Loucy (cell line): ENCODE measurements at regions not wholly inside any gene's neighbourhood (a gene's known extent, or its start where the extent isn't known, plus 50 kb on each side); places are given as distances from the start of the nearest gene placed in this dataset.

Experiments used
- H2AFZ ChIP-seq: fragments of 200-600 bp; sonication (generic); 2 replicates; pipeline ENCODE4 v1.6.0; 2016; ENCODE audit warnings: antibody characterized with exemption, mild to moderate bottlenecking, low read length, moderate library complexity
- H3F3A ChIP-seq: fragments of 200-600 bp; 2 replicates; pipeline ENCODE4 v1.6.0; 2016; ENCODE audit warnings: antibody characterized with exemption, low read depth, mild to moderate bottlenecking
- H3K27me3 ChIP-seq: fragments of 200-600 bp; sonication (generic); 2 replicates; pipeline ENCODE4 v1.6.1; 2014; ENCODE audit warnings: low read length, mild to moderate bottlenecking; ENCODE audit not compliant: insufficient read depth, poor library complexity, severe bottlenecking
- H3K36me3 ChIP-seq: fragments of 200-600 bp; sonication (generic); 2 replicates; pipeline ENCODE4 v1.6.1; 2016; ENCODE audit warnings: low read length; ENCODE audit not compliant: insufficient read depth
- H3K4me1 ChIP-seq: fragments of 200-600 bp; sonication (generic); 2 replicates; pipeline ENCODE4 v1.5.1; 2014; ENCODE audit warnings: low read length, mild to moderate bottlenecking; ENCODE audit not compliant: insufficient read depth, poor library complexity, severe bottlenecking
- H3K4me2 ChIP-seq: fragments of 200-600 bp; sonication (generic); 2 replicates; pipeline ENCODE4 v1.6.0; 2014; ENCODE audit warnings: antibody characterized with exemption, low read length, low read depth, mild to moderate bottlenecking; ENCODE audit not compliant: poor library complexity, severe bottlenecking
- H3K4me3 ChIP-seq: fragments of 200-600 bp; sonication (generic); 2 replicates; pipeline ENCODE4 v1.5.1; 2014; ENCODE audit warnings: low read length, mild to moderate bottlenecking, mixed read lengths; ENCODE audit not compliant: poor library complexity, severe bottlenecking
- H3K79me2 ChIP-seq: fragments of 200-600 bp; sonication (generic); 2 replicates; pipeline ENCODE4 v1.6.1; 2014; ENCODE audit warnings: low read length; ENCODE audit not compliant: insufficient read depth
- H3K9ac ChIP-seq: fragments of 200-600 bp; sonication (generic); 2 replicates; pipeline ENCODE4 v1.6.0; 2014; ENCODE audit warnings: mild to moderate bottlenecking, low read depth, low read length, moderate library complexity; ENCODE audit not compliant: poor library complexity, severe bottlenecking
- H3K9me2 ChIP-seq: fragments of 200-600 bp; sonication (generic); replicated peaks from 2 replicates; pipeline ENCODE4 v1.6.1; 2016; ENCODE audit warnings: low read depth, low read length, mixed read lengths
- H3K9me3 ChIP-seq: fragments of 200-600 bp; sonication (generic); 2 replicates; pipeline ENCODE4 v1.6.1; 2014; ENCODE audit warnings: mild to moderate bottlenecking, antibody characterized with exemption, low read length, low read depth; ENCODE audit not compliant: insufficient read depth
- H4K20me1 ChIP-seq: fragments of 200-600 bp; sonication (generic); 2 replicates; pipeline ENCODE4 v1.6.0; 2014; ENCODE audit warnings: antibody characterized with exemption, low read length, mild to moderate bottlenecking; ENCODE audit not compliant: insufficient read depth, poor library complexity, severe bottlenecking
- EZH2phosphoT487 ChIP-seq: fragments of 200-600 bp; IDR thresholded peaks from 2 replicates; pipeline ENCODE4 v1.6.1; 2018; ENCODE audit warnings: antibody characterized with exemption, mild to moderate bottlenecking, moderate library complexity, borderline replicate concordance
- TF ChIP-seq, protein P1 (sequence below): fragments of 200-600 bp; sonication (generic); conservative IDR thresholded peaks from 2 replicates; pipeline ENCODE4 v1.5.1; 2014; ENCODE audit warnings: mild to moderate bottlenecking, antibody characterized with exemption, low read length

DNA sequence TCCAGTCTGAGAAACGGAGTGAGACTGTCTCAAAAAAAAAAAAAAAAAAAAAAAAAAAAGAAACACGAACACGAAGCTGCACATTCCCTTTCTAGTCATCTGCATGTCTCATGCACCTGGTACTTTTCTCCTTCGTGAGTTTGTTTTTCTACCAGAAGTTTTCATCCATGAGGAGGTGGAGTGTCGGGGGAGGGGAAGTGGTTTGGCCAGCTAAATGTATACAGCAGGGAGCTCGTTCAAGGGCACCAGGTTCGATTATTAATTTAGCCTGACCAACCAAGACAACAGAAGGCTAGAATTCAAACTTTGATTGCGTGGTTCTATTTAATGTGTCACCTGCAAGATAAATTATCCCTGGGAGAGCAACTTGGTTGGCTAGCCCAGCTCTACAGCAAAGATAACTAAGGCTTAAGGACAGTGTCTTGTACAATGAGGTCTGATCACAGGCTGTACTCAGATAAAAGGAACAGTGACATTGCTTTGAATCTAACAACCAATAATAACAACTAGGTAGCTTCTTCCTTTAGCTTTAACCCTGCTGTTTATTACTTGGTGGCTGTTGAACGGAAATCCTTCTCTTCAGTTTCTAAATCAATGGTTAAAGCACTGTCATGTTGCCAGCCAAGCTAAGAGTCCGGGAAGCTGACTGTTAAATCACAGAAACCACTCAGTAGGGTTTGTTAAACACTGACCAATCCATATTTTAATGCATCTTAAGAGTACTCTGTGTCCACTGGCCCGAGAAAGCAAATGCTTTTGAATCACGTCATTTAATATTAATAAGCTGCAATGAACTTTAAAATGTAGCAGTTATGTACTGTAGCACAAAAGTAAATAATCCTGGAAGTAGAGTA is 98.4 kb upstream of the STARD13 start:
- TF ChIP-seq EZH2phosphoT487: no peak
- TF ChIP-seq, protein P1, sequence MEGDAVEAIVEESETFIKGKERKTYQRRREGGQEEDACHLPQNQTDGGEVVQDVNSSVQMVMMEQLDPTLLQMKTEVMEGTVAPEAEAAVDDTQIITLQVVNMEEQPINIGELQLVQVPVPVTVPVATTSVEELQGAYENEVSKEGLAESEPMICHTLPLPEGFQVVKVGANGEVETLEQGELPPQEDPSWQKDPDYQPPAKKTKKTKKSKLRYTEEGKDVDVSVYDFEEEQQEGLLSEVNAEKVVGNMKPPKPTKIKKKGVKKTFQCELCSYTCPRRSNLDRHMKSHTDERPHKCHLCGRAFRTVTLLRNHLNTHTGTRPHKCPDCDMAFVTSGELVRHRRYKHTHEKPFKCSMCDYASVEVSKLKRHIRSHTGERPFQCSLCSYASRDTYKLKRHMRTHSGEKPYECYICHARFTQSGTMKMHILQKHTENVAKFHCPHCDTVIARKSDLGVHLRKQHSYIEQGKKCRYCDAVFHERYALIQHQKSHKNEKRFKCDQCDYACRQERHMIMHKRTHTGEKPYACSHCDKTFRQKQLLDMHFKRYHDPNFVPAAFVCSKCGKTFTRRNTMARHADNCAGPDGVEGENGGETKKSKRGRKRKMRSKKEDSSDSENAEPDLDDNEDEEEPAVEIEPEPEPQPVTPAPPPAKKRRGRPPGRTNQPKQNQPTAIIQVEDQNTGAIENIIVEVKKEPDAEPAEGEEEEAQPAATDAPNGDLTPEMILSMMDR: no peak
- no peaks in the 10 kb centered on the region for H3K36me3 ChIP-seq
- H2AFZ ChIP-seq: no peak overlapping the region
- no peak overlapping the region for H3K4me3 ChIP-seq
- no peak overlapping the region for H3K4me2 ChIP-seq
- H3F3A ChIP-seq: no peaks in the 10 kb centered on the region
- no peak overlapping the region for H3K9ac ChIP-seq
- H4K20me1 ChIP-seq: no peaks in the 10 kb centered on the region
- no peaks in the 10 kb centered on the region for H3K9me2 ChIP-seq
- H3K27me3 ChIP-seq: no peaks in the 10 kb centered on the region
- H3K4me1 ChIP-seq: no peaks in the 10 kb centered on the region
- no peaks in the 10 kb centered on the region for H3K79me2 ChIP-seq
- no peaks in the 10 kb centered on the region for H3K9me3 ChIP-seq

DNA sequence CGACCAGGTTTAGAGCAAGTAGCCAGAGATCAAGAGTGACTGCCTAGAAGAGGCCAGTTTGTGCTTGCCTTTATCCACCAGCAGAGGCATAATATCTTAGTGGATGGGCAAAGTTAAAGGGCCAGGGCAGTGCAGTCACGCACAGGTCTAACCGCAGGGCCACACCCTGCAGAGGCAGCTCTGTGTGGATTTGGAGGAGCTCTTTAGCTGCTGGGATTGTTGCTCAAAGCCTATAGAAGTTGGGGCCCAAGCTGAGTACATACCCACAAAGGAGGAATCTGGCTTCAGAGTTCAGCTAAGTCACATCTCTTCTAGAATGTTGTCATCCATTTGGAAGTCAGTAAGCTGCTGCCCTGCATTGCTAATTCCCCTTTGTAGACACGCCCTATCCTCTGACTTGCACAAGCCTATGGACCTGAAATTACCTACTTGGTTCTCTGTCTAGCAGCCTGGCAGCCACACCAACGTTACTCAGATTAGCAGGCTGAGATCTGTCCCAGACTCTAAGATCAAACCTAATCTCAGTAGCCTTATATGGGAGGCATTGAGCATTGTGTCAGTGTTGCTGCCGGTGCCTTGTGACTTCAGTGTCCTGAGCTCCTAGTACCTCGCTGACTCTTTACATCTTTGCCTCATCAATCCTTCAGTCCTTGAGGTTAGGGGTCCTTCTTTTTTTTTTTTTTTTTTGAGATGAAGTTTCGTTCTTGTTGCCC is 102.9 kb upstream of the STARD13 start:
- Histone ChIP-seq H3K9me2 (no peaks in the 10 kb centered on the region), H3K4me2 (no peak overlapping the region), H3K79me2 (no peaks in the 10 kb centered on the region), H3K9ac (no peak overlapping the region), H3K9me3 (no peaks in the 10 kb centered on the region), H3K4me1 (no peaks in the 10 kb centered on the region), H3F3A (no peaks in the 10 kb centered on the region), H3K36me3 (no peaks in the 10 kb centered on the region), H4K20me1 (no peaks in the 10 kb centered on the region), H2AFZ (no peak overlapping the region), H3K27me3 (no peaks in the 10 kb centered on the region), H3K4me3 (no peak overlapping the region)
- no peak for TF ChIP-seq EZH2phosphoT487
- TF ChIP-seq, protein P1: no peak; the same call in 1 of the 2 replicates

DNA sequence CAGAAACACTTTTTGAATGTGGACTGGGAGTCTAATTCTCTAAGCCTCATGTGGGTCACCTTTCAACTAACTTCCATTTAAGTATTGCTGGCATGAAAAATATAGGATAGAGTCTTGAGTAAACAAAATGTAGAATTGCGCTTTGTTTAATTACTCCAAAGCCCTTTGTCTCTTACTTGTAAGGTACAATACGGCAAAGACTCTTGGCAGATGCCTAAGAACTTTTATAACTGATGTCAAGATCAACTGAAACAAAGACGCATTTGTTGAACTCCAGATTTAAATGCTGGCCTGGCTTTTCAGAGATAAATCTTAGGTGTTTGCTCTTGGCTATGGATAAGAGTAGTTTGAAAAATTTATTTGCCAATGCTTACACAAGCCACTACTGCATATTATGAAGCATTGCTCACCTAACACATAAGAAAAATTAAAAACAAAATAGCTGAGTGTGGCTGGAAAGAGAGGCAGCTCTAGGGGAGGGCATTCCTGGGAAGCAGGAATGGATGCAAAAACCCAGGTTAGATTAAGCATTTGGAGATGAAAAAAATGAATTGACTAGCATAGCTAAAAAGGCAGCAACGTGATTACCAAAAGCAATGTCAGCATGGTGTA is 107.3 kb upstream of the STARD13 start:
- Histone ChIP-seq H3K9ac (no peak overlapping the region), H3K4me3 (no peak overlapping the region), H3K9me3 (no peaks in the 10 kb centered on the region), H4K20me1 (no peaks in the 10 kb centered on the region), H3K36me3 (no peaks in the 10 kb centered on the region), H3K4me2 (no peak overlapping the region), H3K79me2 (no peaks in the 10 kb centered on the region), H2AFZ (no peak overlapping the region), H3K4me1 (no peaks in the 10 kb centered on the region), H3K9me2 (no peaks in the 10 kb centered on the region), H3F3A (no peaks in the 10 kb centered on the region), H3K27me3 (no peaks in the 10 kb centered on the region)
- TF ChIP-seq, protein P1: no peak
- TF ChIP-seq EZH2phosphoT487: no peak
